ENCODE measurements at regions not wholly inside any gene's neighbourhood (a gene's known extent, or its start where the extent isn't known, plus 50 kb on each side); places are given as distances from the start of the nearest gene placed in this dataset.

DNA sequence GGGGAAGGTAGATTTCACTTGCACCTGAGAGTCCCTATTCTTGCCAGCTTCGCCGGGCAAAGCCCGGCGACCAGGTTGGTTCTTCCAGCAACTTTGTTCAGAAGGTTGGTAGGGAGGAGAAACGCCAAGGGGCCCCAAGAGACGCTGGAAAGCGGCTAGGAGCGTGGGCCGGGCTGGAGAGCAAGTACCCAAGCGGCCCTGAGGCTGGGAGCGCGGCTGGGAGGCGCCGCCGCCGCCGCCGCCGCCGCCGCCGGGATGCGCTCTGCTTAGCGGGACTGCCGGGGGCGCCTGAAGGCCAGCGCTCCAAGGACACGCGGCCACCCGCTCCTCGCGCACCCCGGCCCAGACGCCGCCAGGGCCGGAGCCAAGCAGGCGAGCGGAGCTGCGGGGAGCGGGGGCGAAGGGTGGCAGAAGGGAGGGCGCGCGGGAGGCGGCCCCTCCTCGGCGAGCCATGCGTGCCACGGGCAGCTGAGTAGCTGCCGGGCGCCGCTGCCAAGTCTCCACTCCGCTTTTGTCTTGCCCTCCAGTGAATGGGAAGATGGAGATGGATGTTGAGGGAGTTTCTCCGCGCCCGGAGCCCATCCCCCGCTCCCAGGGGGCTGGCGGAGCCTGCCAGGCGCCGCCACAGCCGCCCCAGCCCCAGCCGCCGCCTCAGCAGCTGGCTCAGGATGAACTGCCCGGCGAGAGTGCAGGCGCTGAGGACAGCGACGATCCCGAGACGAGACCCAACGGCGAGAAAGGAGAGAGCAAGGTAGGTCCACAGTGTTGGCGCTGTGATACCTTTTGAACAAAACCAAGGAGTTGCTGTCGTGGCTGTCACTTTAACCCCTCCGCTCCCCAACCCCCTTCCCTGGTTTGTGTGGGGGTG lies 227.4 kb upstream of the AZI2 start:
- Histone ChIP-seq H3K9me3 (ENCODE audit: control insufficient read depth, low read depth, low read length) (no peaks in the 10 kb centered on the region), H3K9ac (ENCODE audit: low read length) (peak overlapping the region; percentile 58), H3K4me1 (ENCODE audit: control insufficient read depth, low read depth, low read length) (peaks cover 23% of the 10 kb centered on the region), H3K4me3 (ENCODE audit: low read length) (peak overlapping the region; percentile 84), H3K36me3 (ENCODE audit: control insufficient read depth, low read depth, low read length) (no peaks in the 10 kb centered on the region), H3K27me3 (ENCODE audit: control insufficient read depth, insufficient read depth, low read length) (peaks cover 40% of the 10 kb centered on the region), H3K27ac (ENCODE audit: low read length) (no peak overlapping the region)

DNA sequence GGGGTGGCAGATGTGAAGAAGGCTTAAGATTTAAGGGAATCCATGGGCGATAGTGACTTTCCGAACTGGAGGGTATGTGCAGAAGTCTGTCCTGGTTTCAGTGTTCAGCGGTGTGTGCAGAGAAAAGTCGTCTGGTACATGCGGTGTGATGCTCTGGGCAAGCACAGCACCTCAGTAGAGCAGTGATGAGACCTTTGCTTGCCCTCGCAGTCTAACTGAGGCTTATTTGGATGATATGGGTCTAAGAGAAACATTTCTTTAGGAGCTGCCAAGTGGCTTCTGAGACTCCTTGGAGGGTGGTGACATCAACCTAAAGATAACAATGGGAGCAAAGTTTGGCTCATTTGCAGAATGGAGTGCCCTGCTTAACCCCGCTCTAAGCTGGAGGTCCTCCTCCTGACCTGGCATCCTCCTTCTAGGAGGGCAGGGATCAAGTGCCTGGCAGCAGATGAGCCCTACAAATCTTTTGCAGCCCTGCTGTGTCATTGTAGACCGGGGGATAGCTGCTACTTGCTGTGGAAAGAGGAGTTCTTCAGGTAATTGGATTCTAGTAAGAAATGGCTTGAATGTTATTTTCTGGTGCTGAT lies 228.1 kb upstream of the AZI2 start:
- Histone ChIP-seq H3K9me3 (ENCODE audit: control insufficient read depth, low read depth, low read length) (no peaks in the 10 kb centered on the region), H3K4me1 (ENCODE audit: control insufficient read depth, low read depth, low read length) (peaks cover 19% of the 10 kb centered on the region), H3K27ac (ENCODE audit: low read length) (no peak overlapping the region), H3K36me3 (ENCODE audit: control insufficient read depth, low read depth, low read length) (no peaks in the 10 kb centered on the region), H3K4me3 (ENCODE audit: low read length) (peak overlapping the region; percentile 84), H3K27me3 (ENCODE audit: control insufficient read depth, insufficient read depth, low read length) (peaks cover 40% of the 10 kb centered on the region), H3K9ac (ENCODE audit: low read length) (peak overlapping the region; percentile 58)

DNA sequence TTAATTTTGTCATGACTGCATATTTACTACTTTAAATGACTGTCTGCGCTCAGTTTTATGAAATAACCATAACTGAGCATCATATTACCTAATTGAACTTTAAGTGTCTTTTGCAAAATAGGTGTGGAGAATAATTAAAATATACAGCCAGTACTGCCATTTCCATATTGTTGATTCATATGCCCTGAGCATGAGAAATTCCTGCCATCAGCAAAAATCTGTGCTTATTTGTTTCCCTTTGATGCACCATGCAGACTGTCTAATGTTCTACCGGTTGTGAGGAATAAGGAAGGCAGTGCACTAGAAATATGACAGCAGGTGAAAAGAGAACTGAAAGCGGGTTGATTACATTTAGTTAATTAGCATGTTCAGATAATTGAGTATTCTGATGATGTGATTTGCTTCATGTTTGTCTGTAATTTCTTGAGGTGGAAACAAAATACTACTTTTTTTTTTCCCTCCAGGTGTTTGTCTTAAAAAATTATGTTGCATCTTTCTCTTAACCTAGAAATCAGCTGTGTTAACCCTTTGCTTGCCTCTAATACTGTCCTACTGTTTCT lies 229.4 kb upstream of the AZI2 start:
- Histone ChIP-seq H3K4me3 (ENCODE audit: low read length) (no peak overlapping the region), H3K27ac (ENCODE audit: low read length) (no peak overlapping the region), H3K27me3 (ENCODE audit: control insufficient read depth, insufficient read depth, low read length) (peaks cover 39% of the 10 kb centered on the region), H3K9ac (ENCODE audit: low read length) (no peak overlapping the region), H3K4me1 (ENCODE audit: control insufficient read depth, low read depth, low read length) (peaks cover 18% of the 10 kb centered on the region), H3K9me3 (ENCODE audit: control insufficient read depth, low read depth, low read length) (no peaks in the 10 kb centered on the region), H3K36me3 (ENCODE audit: control insufficient read depth, low read depth, low read length) (no peaks in the 10 kb centered on the region)

DNA sequence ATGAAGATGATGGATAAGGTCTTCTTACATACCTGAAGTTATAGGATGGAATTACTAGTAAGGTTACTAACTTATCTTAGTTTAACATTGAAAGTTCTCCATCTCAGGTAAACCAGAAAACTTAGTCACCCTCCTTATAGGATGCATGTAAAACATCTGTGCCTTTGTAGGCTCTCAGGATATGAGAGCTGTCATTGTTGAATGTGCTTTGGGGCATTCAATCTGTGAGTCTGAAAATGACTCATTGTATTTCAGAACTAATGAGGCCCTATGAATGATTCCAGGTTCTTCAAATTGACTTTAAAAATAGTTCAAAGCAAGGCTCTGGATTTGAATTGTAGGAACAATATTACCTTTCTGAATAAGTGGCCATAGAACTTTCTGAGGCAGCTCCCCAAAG lies 237.7 kb upstream of the AZI2 start:
- Histone ChIP-seq H3K4me1 (ENCODE audit: control insufficient read depth, low read depth, low read length) (peaks cover 9% of the 10 kb centered on the region), H3K36me3 (ENCODE audit: control insufficient read depth, low read depth, low read length) (no peaks in the 10 kb centered on the region), H3K9me3 (ENCODE audit: control insufficient read depth, low read depth, low read length) (no peaks in the 10 kb centered on the region), H3K9ac (ENCODE audit: low read length) (no peak overlapping the region), H3K27me3 (ENCODE audit: control insufficient read depth, insufficient read depth, low read length) (no peaks in the 10 kb centered on the region), H3K27ac (ENCODE audit: low read length) (no peak overlapping the region), H3K4me3 (ENCODE audit: low read length) (no peak overlapping the region)

DNA sequence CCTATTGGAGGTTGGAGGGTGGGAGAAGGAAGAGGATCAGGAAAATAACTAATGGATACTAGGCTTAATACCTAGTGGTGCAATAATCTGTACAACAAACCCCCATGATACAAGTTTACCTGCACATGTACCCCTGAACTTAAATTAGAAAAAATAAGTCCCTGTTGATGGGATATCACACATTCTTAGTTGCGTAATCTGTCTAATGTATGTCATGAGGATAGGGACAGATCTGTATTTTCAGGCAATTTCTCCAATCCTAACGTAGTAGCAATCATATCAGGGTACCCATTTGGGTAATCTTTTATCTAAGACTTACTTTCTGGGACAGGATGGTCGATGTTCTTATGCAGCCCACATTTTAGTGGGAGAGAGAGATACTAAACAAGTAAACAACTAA lies 239.1 kb upstream of the AZI2 start:
- no peaks in the 10 kb centered on the region for H3K9me3 ChIP-seq (ENCODE audit: control insufficient read depth, low read depth, low read length)
- no peak overlapping the region for H3K9ac ChIP-seq (ENCODE audit: low read length)

DNA sequence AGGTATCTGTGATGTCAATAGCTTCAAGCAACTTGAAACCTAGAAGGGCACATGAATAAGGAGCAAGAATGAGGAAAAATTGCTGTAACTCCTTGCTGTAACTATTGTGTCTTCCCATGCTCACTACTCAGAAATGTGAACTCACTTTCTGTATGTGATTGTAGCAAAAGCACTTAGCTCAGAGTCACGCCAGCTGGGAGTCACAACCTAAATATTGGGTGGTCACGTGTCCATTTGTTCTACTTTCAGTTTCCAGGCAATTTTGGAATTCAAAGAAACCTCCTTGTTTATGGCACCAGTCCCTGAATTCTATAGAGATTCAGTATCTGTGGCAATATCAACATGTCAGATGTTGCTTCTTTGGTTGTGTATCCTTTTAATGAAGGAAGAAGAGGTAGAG lies 241.6 kb upstream of the AZI2 start:
- Histone ChIP-seq H3K4me1 (ENCODE audit: control insufficient read depth, low read depth, low read length) (peaks cover 9% of the 10 kb centered on the region), H3K27me3 (ENCODE audit: control insufficient read depth, insufficient read depth, low read length) (no peaks in the 10 kb centered on the region), H3K27ac (ENCODE audit: low read length) (no peak overlapping the region), H3K9ac (ENCODE audit: low read length) (no peak overlapping the region), H3K36me3 (ENCODE audit: control insufficient read depth, low read depth, low read length) (no peaks in the 10 kb centered on the region), H3K4me3 (ENCODE audit: low read length) (no peak overlapping the region), H3K9me3 (ENCODE audit: control insufficient read depth, low read depth, low read length) (no peaks in the 10 kb centered on the region)

More for the DNA sequence above, 239.1 kb upstream of the AZI2 start:
- peaks cover 9% of the 10 kb centered on the region for H3K4me1 ChIP-seq (ENCODE audit: control insufficient read depth, low read depth, low read length)
- H3K36me3 ChIP-seq (ENCODE audit: control insufficient read depth, low read depth, low read length): no peaks in the 10 kb centered on the region
- H3K27ac ChIP-seq (ENCODE audit: low read length): no peak overlapping the region
- H3K4me3 ChIP-seq (ENCODE audit: low read length): no peak overlapping the region
- H3K27me3 ChIP-seq (ENCODE audit: control insufficient read depth, insufficient read depth, low read length): no peaks in the 10 kb centered on the region

DNA sequence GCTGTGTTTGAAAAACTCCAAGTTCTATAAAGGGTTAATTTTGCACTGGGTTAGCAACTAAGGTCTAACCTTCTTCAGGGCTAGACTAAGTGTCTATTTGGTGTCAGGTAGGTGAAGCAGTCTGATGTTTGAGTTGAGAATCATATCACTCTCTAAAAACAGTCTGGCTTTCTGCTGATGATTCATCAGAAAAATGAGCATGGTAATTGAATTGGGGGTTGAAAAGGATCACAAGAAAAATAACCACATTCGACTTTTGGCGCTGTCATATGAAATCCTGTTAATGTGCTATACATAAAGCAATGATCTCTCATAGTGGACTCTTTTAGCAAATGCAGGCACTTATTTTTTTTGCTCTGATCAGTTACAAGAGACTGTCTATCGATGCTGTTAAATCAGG lies 242.2 kb upstream of the AZI2 start:
- Histone ChIP-seq H3K27me3 (ENCODE audit: control insufficient read depth, insufficient read depth, low read length) (no peaks in the 10 kb centered on the region), H3K36me3 (ENCODE audit: control insufficient read depth, low read depth, low read length) (no peaks in the 10 kb centered on the region), H3K4me1 (ENCODE audit: control insufficient read depth, low read depth, low read length) (peaks cover 9% of the 10 kb centered on the region), H3K4me3 (ENCODE audit: low read length) (no peak overlapping the region), H3K9ac (ENCODE audit: low read length) (no peak overlapping the region), H3K9me3 (ENCODE audit: control insufficient read depth, low read depth, low read length) (no peaks in the 10 kb centered on the region), H3K27ac (ENCODE audit: low read length) (no peak overlapping the region)

DNA sequence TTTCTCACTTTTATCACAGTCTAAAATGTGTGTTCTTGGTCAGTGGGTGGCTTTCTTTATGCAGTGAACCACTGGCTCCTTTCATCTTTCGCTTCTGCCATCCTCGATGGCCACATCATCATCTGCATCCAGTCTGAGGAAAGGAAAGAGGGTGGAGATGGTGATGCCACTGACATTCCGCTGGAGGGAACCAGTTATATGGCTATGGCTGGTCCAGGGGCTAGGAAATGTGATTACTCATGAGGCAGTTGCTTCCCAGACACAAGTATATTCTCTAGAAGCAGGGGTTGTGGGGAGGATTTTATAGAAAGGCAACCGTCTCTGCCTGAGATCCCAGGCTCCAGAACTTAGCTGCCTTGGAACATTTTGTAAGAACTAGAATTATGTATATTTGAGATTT lies 246.7 kb upstream of the AZI2 start:
- Histone ChIP-seq H3K27ac (ENCODE audit: low read length) (no peak overlapping the region), H3K36me3 (ENCODE audit: control insufficient read depth, low read depth, low read length) (no peaks in the 10 kb centered on the region), H3K4me1 (ENCODE audit: control insufficient read depth, low read depth, low read length) (peaks cover 4% of the 10 kb centered on the region), H3K9me3 (ENCODE audit: control insufficient read depth, low read depth, low read length) (no peaks in the 10 kb centered on the region), H3K9ac (ENCODE audit: low read length) (no peak overlapping the region), H3K27me3 (ENCODE audit: control insufficient read depth, insufficient read depth, low read length) (no peaks in the 10 kb centered on the region), H3K4me3 (ENCODE audit: low read length) (no peak overlapping the region)

DNA sequence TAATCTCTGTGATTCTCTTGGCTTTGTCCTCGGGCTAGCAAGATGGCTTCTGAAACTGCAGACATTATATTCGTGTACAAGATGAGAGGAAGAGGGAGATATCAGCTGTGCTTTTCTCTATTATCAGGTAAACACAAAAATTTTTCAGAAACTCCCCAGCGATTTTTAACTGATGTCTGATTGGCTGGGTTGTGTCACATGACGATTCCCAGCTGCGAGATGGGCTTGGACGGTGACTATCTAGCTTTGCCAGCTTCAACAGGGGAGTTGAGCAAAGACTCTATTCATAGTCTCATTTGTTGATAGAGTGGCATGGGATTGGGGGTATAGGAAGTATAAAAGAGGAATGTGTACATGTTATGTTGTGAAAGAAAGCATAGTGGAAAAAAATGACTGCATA lies 248.8 kb upstream of the AZI2 start:
- no peaks in the 10 kb centered on the region for H3K36me3 ChIP-seq (ENCODE audit: control insufficient read depth, low read depth, low read length)
- H3K9me3 ChIP-seq (ENCODE audit: control insufficient read depth, low read depth, low read length): no peaks in the 10 kb centered on the region
- no peaks in the 10 kb centered on the region for H3K4me1 ChIP-seq (ENCODE audit: control insufficient read depth, low read depth, low read length)
- H3K9ac ChIP-seq (ENCODE audit: low read length): no peak overlapping the region
- H3K4me3 ChIP-seq (ENCODE audit: low read length): no peak overlapping the region
- H3K27me3 ChIP-seq (ENCODE audit: control insufficient read depth, insufficient read depth, low read length): no peaks in the 10 kb centered on the region
- H3K27ac ChIP-seq (ENCODE audit: low read length): no peak overlapping the region

DNA sequence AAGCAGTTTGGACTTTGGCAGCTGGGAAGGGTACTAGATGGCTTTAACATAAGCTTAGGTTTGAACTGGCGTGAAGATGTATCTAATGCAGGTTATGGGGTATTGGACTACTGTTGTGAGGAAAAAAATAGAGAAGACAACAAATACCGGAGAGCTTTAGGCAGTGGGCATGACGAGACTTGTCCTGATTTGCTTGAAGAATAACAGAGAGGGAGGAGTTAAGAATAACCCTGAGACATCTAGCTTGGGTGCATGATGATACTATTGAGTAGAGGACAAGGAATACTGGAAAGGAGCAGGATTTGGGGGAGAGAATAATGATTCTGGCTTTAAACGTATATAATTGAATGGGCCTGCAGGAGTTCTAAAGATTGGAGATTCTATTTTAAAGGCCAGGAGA lies 249.5 kb upstream of the AZI2 start:
- Histone ChIP-seq H3K9me3 (ENCODE audit: control insufficient read depth, low read depth, low read length) (no peaks in the 10 kb centered on the region), H3K27me3 (ENCODE audit: control insufficient read depth, insufficient read depth, low read length) (no peaks in the 10 kb centered on the region), H3K9ac (ENCODE audit: low read length) (no peak overlapping the region), H3K36me3 (ENCODE audit: control insufficient read depth, low read depth, low read length) (no peaks in the 10 kb centered on the region), H3K4me1 (ENCODE audit: control insufficient read depth, low read depth, low read length) (no peaks in the 10 kb centered on the region), H3K27ac (ENCODE audit: low read length) (no peak overlapping the region), H3K4me3 (ENCODE audit: low read length) (no peak overlapping the region)

DNA sequence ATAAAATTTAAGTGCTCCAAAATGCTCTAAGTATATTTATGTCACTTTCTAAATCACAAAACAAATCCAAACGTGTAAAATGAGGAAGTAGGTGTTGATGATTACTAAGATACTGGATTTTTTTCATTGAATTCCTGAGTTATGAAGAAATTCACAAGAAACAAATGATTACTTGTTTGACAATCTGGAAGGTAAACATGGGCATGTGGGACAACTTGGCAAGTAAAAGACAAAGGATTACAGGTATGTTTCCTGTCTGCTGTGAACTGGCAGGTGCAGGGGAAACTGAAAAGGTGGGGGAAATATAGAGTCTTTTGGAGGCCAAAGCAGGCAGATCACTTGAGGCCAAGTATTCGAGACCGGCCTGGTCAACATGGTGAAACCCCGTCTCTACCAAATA lies 252.7 kb upstream of the AZI2 start:
- Histone ChIP-seq H3K9me3 (ENCODE audit: control insufficient read depth, low read depth, low read length) (no peaks in the 10 kb centered on the region), H3K4me1 (ENCODE audit: control insufficient read depth, low read depth, low read length) (peaks cover 7% of the 10 kb centered on the region), H3K4me3 (ENCODE audit: low read length) (no peak overlapping the region), H3K36me3 (ENCODE audit: control insufficient read depth, low read depth, low read length) (no peaks in the 10 kb centered on the region), H3K27me3 (ENCODE audit: control insufficient read depth, insufficient read depth, low read length) (no peaks in the 10 kb centered on the region), H3K9ac (ENCODE audit: low read length) (no peak overlapping the region), H3K27ac (ENCODE audit: low read length) (no peak overlapping the region)

DNA sequence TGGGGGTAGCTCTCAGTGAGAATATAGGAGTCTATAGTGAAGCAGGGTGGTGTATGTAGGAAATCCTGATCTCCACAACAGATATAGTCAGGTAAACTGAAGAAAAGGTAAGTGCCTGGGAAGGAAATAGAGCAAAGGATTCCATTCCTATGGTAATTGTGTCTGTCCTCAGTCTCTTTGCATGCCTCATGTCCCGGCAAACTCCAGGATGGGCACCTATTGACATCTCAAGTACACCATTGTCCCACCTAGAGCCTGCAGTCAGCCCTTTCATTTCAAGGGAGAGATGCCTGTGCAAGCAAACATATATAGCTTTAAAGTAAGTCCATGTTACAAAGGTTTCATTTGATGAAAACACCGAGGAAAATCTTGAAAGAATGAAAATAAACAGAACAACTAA lies 257.7 kb upstream of the AZI2 start:
- Histone ChIP-seq H3K36me3 (ENCODE audit: control insufficient read depth, low read depth, low read length) (no peaks in the 10 kb centered on the region), H3K4me3 (ENCODE audit: low read length) (no peak overlapping the region), H3K27ac (ENCODE audit: low read length) (no peak overlapping the region), H3K4me1 (ENCODE audit: control insufficient read depth, low read depth, low read length) (peaks cover 14% of the 10 kb centered on the region), H3K27me3 (ENCODE audit: control insufficient read depth, insufficient read depth, low read length) (no peaks in the 10 kb centered on the region), H3K9me3 (ENCODE audit: control insufficient read depth, low read depth, low read length) (no peaks in the 10 kb centered on the region), H3K9ac (ENCODE audit: low read length) (no peak overlapping the region)
